Left ventricle myocardium inferior (tissue), 1 donor: ENCODE measurements at regions not wholly inside any gene's neighbourhood (a gene's known extent, or its start where the extent isn't known, plus 50 kb on each side); places are given as distances from the start of the nearest gene placed in this dataset.

Source experiments
- DNase-seq: peaks from one replicate; pipeline ENCODE4 v3.0.0-alpha.2; 2020
- H3K27ac ChIP-seq: fragments of 200-600 bp; replicated peaks from 2 replicates; pipeline ENCODE4 v1.8.0; 2021
- H3K27me3 ChIP-seq: fragments of 200-600 bp; 2 replicates; pipeline ENCODE4 v1.8.0; 2021; ENCODE audit warnings: low read depth
- H3K36me3 ChIP-seq: fragments of 200-600 bp; 2 replicates; pipeline ENCODE4 v1.8.0; 2021
- H3K4me1 ChIP-seq: fragments of 200-600 bp; 2 replicates; pipeline ENCODE4 v1.8.0; 2021
- H3K4me3 ChIP-seq: fragments of 200-600 bp; 2 replicates; pipeline ENCODE4 v1.8.0; 2021; ENCODE audit warnings: mild to moderate bottlenecking, moderate library complexity
- H3K9me3 ChIP-seq: fragments of 200-600 bp; replicated peaks from 2 replicates; pipeline ENCODE4 v1.8.0; 2021
- CTCF ChIP-seq: fragments of 200-600 bp; IDR thresholded peaks from 2 replicates; pipeline ENCODE4 v1.8.0; 2021; ENCODE audit warnings: antibody characterized with exemption, mild to moderate bottlenecking, borderline replicate concordance
- intact Hi-C: fragments of 100-400 bp; cut with micrococcal nuclease; formaldehyde crosslinking; loops from one replicate; pipeline ENCODE4 v1.11.0; 2022
- donor health status: DM: no; HTN: yes; CAD: no; lungs with severe emphysema.

DNA sequence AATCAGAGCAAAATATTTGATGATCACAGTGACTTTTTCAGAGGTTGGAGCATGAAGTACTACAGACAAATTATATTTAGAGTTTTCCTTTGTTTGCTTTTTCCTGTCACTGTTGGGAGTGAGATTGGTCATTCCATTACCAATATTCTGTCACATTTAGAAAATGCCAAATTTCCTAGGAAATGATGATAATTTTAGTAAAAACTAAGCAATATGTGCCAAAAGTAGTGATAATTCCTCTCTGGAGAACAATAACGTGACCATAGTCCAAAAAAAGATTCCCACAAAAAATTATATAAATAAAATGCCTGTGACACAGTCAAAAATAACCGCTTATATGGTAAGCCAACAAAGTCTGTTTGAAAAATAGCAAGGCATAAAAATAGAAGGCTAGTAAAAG lies 2719.4 kb downstream of the PCDH9 start:
- H3K27ac ChIP-seq, result no peak overlapping the region
- intact Hi-C loops, result no loop called here
- no peaks in the 10 kb centered on the region for H3K36me3 ChIP-seq
- no peak overlapping the region for H3K4me3 ChIP-seq
- H3K4me1 ChIP-seq, result no peaks in the 10 kb centered on the region
- no peaks in the 10 kb centered on the region for H3K27me3 ChIP-seq
- no peak for TF ChIP-seq CTCF
- H3K9me3 ChIP-seq, result peaks cover 35% of the 10 kb centered on the region
- no peak for DNase-seq

- H3K4me1 ChIP-seq, result no peaks in the 10 kb centered on the region
- H3K27me3 ChIP-seq, result no peaks in the 10 kb centered on the region
- no peaks in the 10 kb centered on the region for H3K36me3 ChIP-seq
- no peak for DNase-seq
- H3K4me3 ChIP-seq, result no peak overlapping the region
- intact Hi-C loops, result no loop called here
- peaks cover 8% of the 10 kb centered on the region for H3K9me3 ChIP-seq
- no peak for TF ChIP-seq CTCF
- no peak overlapping the region for H3K27ac ChIP-seq
Measured at GRCh38 chr13:64506246-64506645, 2723.9 kb downstream of the PCDH9 start.

- no peak overlapping the region for H3K27ac ChIP-seq
- peaks cover 8% of the 10 kb centered on the region for H3K9me3 ChIP-seq
- no peak for DNase-seq
- intact Hi-C loops, result no loop called here
- H3K27me3 ChIP-seq, result no peaks in the 10 kb centered on the region
- no peaks in the 10 kb centered on the region for H3K36me3 ChIP-seq
- TF ChIP-seq CTCF, result no peak
- H3K4me1 ChIP-seq, result no peaks in the 10 kb centered on the region
- H3K4me3 ChIP-seq, result no peak overlapping the region
Measured at GRCh38 chr13:64505336-64505910, 2724.7 kb downstream of the PCDH9 start.

- H3K4me3 ChIP-seq, result no peak overlapping the region
- peaks cover 5% of the 10 kb centered on the region for H3K9me3 ChIP-seq
- H3K4me1 ChIP-seq, result no peaks in the 10 kb centered on the region
- no peaks in the 10 kb centered on the region for H3K36me3 ChIP-seq
- no peak for TF ChIP-seq CTCF
- no peak for DNase-seq
- H3K27ac ChIP-seq, result no peak overlapping the region
- intact Hi-C loops, result no loop called here
- no peaks in the 10 kb centered on the region for H3K27me3 ChIP-seq
Measured at GRCh38 chr13:64488731-64489130, 2741.4 kb downstream of the PCDH9 start.

DNA sequence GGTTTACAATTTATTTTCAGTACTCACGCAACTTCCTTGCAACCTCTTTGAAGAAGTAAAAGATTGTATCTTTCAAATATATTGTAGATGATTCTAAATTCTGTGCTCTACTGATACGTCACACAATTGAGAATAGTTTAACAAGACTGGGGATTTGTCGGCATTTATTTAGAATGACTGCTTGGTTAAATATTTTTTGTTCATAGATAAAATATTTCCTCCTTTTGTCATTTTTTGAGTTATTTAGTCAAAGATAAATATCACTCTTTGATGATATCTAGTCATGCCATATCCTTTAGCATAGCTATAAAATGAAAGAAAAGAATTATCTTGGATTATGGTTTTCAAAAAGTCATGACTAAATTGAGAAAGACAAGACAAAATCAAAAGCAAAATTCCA lies 2747.8 kb downstream of the PCDH9 start:
- no peak for DNase-seq
- no peak for TF ChIP-seq CTCF
- no peak overlapping the region for H3K27ac ChIP-seq
- no peaks in the 10 kb centered on the region for H3K4me1 ChIP-seq
- no peaks in the 10 kb centered on the region for H3K36me3 ChIP-seq
- H3K27me3 ChIP-seq, result no peaks in the 10 kb centered on the region
- H3K9me3 ChIP-seq, result peaks cover 5% of the 10 kb centered on the region
- intact Hi-C loops, result no loop called here
- H3K4me3 ChIP-seq, result no peak overlapping the region
